NCI-H345 treated with DMSO at 0.1 percent for 48 hours (cell line): ENCODE measurements at regions not wholly inside any gene's neighbourhood (a gene's known extent, or its start where the extent isn't known, plus 50 kb on each side); places are given as distances from the start of the nearest gene placed in this dataset.

Source experiments
- DNase-seq: peaks from one replicate; lab custom pipeline; 2025; ENCODE audit not compliant: unreplicated experiment; lab: John Stamatoyannopoulos, UW

GRCh38 chr20:60064554-60065196 is 106.5 kb downstream of the CDH26 start:
- DNase-seq: no peak

GRCh38 chr20:60065741-60066437 is 107.7 kb downstream of the CDH26 start:
- no peak for DNase-seq

GRCh38 chr20:60066438-60066823 is 108.2 kb downstream of the CDH26 start:
- DNase-seq: no peak

- no peak for DNase-seq
Measured at GRCh38 chr20:60068509-60068908, 110.3 kb downstream of the CDH26 start.

- no peak for DNase-seq
Measured at GRCh38 chr20:60069656-60070055, 111.4 kb downstream of the CDH26 start.

GRCh38 chr20:60070791-60071190 is 112.6 kb downstream of the CDH26 start:
- no peak for DNase-seq

GRCh38 chr20:60071965-60072364 is 113.7 kb downstream of the CDH26 start:
- no peak for DNase-seq

- no peak for DNase-seq
Measured at GRCh38 chr20:60073086-60073485, 114.9 kb downstream of the CDH26 start.

GRCh38 chr20:60073504-60073903 is 115.3 kb downstream of the CDH26 start:
- DNase-seq: no peak

GRCh38 chr20:60074276-60074675 is 116.1 kb downstream of the CDH26 start:
- no peak for DNase-seq

- no peak for DNase-seq
Measured at GRCh38 chr20:60078351-60079250, 120.4 kb downstream of the CDH26 start.

- no peak for DNase-seq
Measured at GRCh38 chr20:60080401-60080800, 122.2 kb downstream of the CDH26 start.

GRCh38 chr20:60085551-60086132 is 127.4 kb downstream of the CDH26 start:
- no peak for DNase-seq

- no peak for DNase-seq
Measured at GRCh38 chr20:60086821-60087562, 128.8 kb downstream of the CDH26 start.

GRCh38 chr20:60087563-60088105 is 129.4 kb downstream of the CDH26 start:
- no peak for DNase-seq

GRCh38 chr20:60088236-60088635 is 130.0 kb downstream of the CDH26 start:
- DNase-seq: no peak

- DNase-seq: no peak
Measured at GRCh38 chr20:60090631-60091030, 132.4 kb downstream of the CDH26 start.

- no peak for DNase-seq
Measured at GRCh38 chr20:60091305-60091704, 133.1 kb downstream of the CDH26 start.

GRCh38 chr20:60091861-60092260 is 133.6 kb downstream of the CDH26 start:
- no peak for DNase-seq

GRCh38 chr20:60092729-60093128 is 134.5 kb downstream of the CDH26 start:
- no peak for DNase-seq
